ENCODE measurements at regions not wholly inside any gene's neighbourhood (a gene's known extent, or its start where the extent isn't known, plus 50 kb on each side); places are given as distances from the start of the nearest gene placed in this dataset.
"Not testable (repeated sequence)": the region's sequence is repeated elsewhere in the genome, so short reads cannot be mapped to it uniquely, and the experiment has no call there.

DNA sequence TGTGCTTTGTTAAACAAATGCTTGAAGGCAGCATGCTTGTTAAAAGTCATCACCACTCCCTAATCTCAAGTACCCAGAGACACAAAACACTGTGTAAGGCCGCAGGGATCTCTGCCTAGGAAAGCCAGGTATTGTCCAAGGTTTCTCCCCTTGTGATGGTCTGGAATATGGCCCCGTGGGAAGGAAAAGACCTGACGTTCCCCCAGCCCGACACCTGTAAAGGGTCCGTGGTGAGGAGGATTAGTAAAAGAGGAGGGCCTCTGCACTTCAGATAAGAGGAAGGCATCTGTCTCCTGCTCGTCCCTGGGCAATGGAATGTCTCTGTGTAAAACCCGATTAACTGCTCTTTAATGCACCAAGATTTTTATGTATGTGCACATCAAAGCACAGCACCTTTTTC is 49.9 kb upstream of the ZNF527 start:
- POLR2A ChIA-PET (ENCODE audit: partially characterized antibody); H4K20me1 ChIP-seq (replicated peaks in 1 of 2; ENCODE audit: control insufficient read depth in 1 of 2, insufficient read depth in 2 of 2, low read length in 2 of 2); H3K79me1 ChIP-seq (ENCODE audit: low read depth, low read length); H3K23me2 ChIP-seq (ENCODE audit: low read depth, low read length); DNase-seq (ENCODE audit: low read depth in 1 of 2, low spot score in 2 of 2); H4K8ac ChIP-seq (ENCODE audit: extremely low read depth, insufficient read depth, low read length); H3K4ac ChIP-seq (replicated peaks; ENCODE audit: insufficient read length, low read depth, low read length); CTCF ChIA-PET (ENCODE audit: partially characterized antibody); H2BK120ac ChIP-seq (replicated peaks; ENCODE audit: low read depth, low read length); H3K23ac ChIP-seq (ENCODE audit: insufficient read length); H3K9me3 ChIP-seq (ENCODE audit: insufficient read depth in 2 of 2, low read depth in 1 of 2, low read length in 1 of 2); H4K5ac ChIP-seq (ENCODE audit: insufficient read length, low read depth, low read length); H3K27me3 ChIP-seq (replicated peaks in 1 of 4; ENCODE audit: control insufficient read depth in 3 of 4, extremely low read depth in 1 of 4, insufficient read depth in 3 of 4, low read length in 3 of 4); H2BK15ac ChIP-seq (ENCODE audit: low read length); H2BK20ac ChIP-seq (ENCODE audit: low read length); H3K56ac ChIP-seq (replicated peaks; ENCODE audit: insufficient read length, low read depth, low read length); H3K14ac ChIP-seq (ENCODE audit: insufficient read length); H4K91ac ChIP-seq (replicated peaks; ENCODE audit: insufficient read length, low read length); H2BK12ac ChIP-seq (ENCODE audit: low read depth, low read length); H2AFZ ChIP-seq (ENCODE audit: low read length); FAIRE-seq: not testable (repeated sequence)
- Histone ChIP-seq H3K18ac (ENCODE audit: extremely low read depth, low read length) (peak overlapping the region; percentile 75), H3K4me1 (replicated peaks in 1 of 4; ENCODE audit: control insufficient read depth in 3 of 4, insufficient read depth in 4 of 4, low read length in 3 of 4) (peaks cover 4 to 11% (median 9%) of the 10 kb centered on the region in 4 experiments; a peak in 4 of 7 replicates), H3K4me2 (ENCODE audit: insufficient read depth in 1 of 2, low read depth in 2 of 2, low read length in 2 of 2) (peak overlapping the region; percentile 66 to 82), H3K27ac (ENCODE audit: low read depth, low read length) (peak overlapping the region; percentile 38; the same call in 1 of the 2 replicates), H3K36me3 (ENCODE audit: control insufficient read depth in 2 of 4, insufficient read depth in 4 of 4, low read length in 3 of 4) (peaks cover 3 to 17% (median 10%) of the 10 kb centered on the region in 4 experiments; a peak in 6 of 8 replicates), H2BK5ac (ENCODE audit: low read depth, low read length) (peak overlapping the region; percentile 76; the same call in 1 of the 2 replicates), H3K79me2 (ENCODE audit: control insufficient read depth in 1 of 2, insufficient read depth in 2 of 2, low read length in 2 of 2) (peaks cover 0 to 57% of the 10 kb centered on the region in 2 experiments), H3K4me3 (ENCODE audit: extremely low read depth in 1 of 4, insufficient read depth in 2 of 4, low read depth in 3 of 4, low read length in 4 of 4) (peak overlapping the region; percentile 10 to 42 (median 24); a peak in 6 of 8 replicates), H2AK5ac (ENCODE audit: low read depth, low read length) (0 out of 2 replicates have a peak overlapping the region, but pooled peaks have one; percentile 11), H3K9ac (replicated peaks in 1 of 4; ENCODE audit: extremely low read depth in 1 of 4, low read depth in 3 of 4, low read length in 3 of 4) (peak overlapping the region in 1 of 4 experiments; percentile 13; a peak in 1 of 7 replicates)
- WGBS, 2 experiments (ENCODE audit: extremely low coverage in 1 of 2, insufficient coverage in 1 of 2, insufficient read length in 1 of 2, insufficient replicate concordance in 2 of 2, low coverage in 1 of 2, low lambda C conversion rate in 2 of 2, missing lambda C conversion rate in 1 of 2): 45% methylated on average over 7 of the region's 7 CpGs; no CpG with 5 or more reads in 1 of the 2 experiments
